ENCODE measurements at regions not wholly inside any gene's neighbourhood (a gene's known extent, or its start where the extent isn't known, plus 50 kb on each side); places are given as distances from the start of the nearest gene placed in this dataset.

GRCh38 chr13:50393628-50394027, 378.4 kb downstream of the KCNRG start (continued):
- TF ChIP-seq SP7 (tag by site-specific recombination; IDR thresholded peaks at IDR 0.05): peak; percentile 75; the same call in 1 of the 2 replicates
- TF ChIP-seq PRDM4 (tag by site-specific recombination; IDR thresholded peaks at IDR 0.05): no peak
- 0 out of 2 replicates have a peak, but pooled peaks have one; percentile 16 for TF ChIP-seq ZSCAN30 (tag by site-specific recombination; IDR thresholded peaks at IDR 0.05)
- TF ChIP-seq KLF17 (tag by site-specific recombination; IDR thresholded peaks at IDR 0.05): no peak
- no peak for TF ChIP-seq ZNF843 (tag by site-specific recombination; IDR thresholded peaks at IDR 0.05)
- TF ChIP-seq ZNF140 (tag by site-specific recombination; IDR thresholded peaks at IDR 0.05): no peak
- TF ChIP-seq ZNF211 (tag by site-specific recombination; IDR thresholded peaks at IDR 0.05; ENCODE audit: low read depth): no peak
- TF ChIP-seq ZNF394 (tag by site-specific recombination; IDR thresholded peaks at IDR 0.05; ENCODE audit: borderline replicate concordance): peak; percentile 94
- no peak for TF ChIP-seq ZNF26 (tag by site-specific recombination; IDR thresholded peaks at IDR 0.05)
- TF ChIP-seq ZNF404 (tag by site-specific recombination; IDR thresholded peaks at IDR 0.05): no peak
- TF ChIP-seq BCL11A (tag by site-specific recombination; IDR thresholded peaks at IDR 0.05; ENCODE audit: low read depth): no peak
- TF ChIP-seq ZNF174 (tag by site-specific recombination; IDR thresholded peaks at IDR 0.05): no peak
- TF ChIP-seq ZNF76 (tag by site-specific recombination; IDR thresholded peaks at IDR 0.05; ENCODE audit: borderline replicate concordance, low read depth): no peak
- TF ChIP-seq ZXDB (tag by site-specific recombination; IDR thresholded peaks at IDR 0.05): no peak
- no peak for TF ChIP-seq HOXD13 (CRISPR knock-in tag; IDR thresholded peaks at IDR 0.05; ENCODE audit: borderline replicate concordance)
- TF ChIP-seq ZNF600 (tag by site-specific recombination; IDR thresholded peaks at IDR 0.05): peak; percentile 65; the same call in 1 of the 2 replicates
- TF ChIP-seq, protein P1, sequence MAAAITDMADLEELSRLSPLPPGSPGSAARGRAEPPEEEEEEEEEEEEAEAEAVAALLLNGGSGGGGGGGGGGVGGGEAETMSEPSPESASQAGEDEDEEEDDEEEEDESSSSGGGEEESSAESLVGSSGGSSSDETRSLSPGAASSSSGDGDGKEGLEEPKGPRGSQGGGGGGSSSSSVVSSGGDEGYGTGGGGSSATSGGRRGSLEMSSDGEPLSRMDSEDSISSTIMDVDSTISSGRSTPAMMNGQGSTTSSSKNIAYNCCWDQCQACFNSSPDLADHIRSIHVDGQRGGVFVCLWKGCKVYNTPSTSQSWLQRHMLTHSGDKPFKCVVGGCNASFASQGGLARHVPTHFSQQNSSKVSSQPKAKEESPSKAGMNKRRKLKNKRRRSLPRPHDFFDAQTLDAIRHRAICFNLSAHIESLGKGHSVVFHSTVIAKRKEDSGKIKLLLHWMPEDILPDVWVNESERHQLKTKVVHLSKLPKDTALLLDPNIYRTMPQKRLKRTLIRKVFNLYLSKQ (tag by site-specific recombination; IDR thresholded peaks at IDR 0.05; ENCODE audit: borderline replicate concordance): no peak
- no peak for TF ChIP-seq ZNF558 (tag by site-specific recombination; IDR thresholded peaks at IDR 0.05)
- no peak for TF ChIP-seq OVOL3 (tag by site-specific recombination; IDR thresholded peaks at IDR 0.05)
- TF ChIP-seq, protein P2, sequence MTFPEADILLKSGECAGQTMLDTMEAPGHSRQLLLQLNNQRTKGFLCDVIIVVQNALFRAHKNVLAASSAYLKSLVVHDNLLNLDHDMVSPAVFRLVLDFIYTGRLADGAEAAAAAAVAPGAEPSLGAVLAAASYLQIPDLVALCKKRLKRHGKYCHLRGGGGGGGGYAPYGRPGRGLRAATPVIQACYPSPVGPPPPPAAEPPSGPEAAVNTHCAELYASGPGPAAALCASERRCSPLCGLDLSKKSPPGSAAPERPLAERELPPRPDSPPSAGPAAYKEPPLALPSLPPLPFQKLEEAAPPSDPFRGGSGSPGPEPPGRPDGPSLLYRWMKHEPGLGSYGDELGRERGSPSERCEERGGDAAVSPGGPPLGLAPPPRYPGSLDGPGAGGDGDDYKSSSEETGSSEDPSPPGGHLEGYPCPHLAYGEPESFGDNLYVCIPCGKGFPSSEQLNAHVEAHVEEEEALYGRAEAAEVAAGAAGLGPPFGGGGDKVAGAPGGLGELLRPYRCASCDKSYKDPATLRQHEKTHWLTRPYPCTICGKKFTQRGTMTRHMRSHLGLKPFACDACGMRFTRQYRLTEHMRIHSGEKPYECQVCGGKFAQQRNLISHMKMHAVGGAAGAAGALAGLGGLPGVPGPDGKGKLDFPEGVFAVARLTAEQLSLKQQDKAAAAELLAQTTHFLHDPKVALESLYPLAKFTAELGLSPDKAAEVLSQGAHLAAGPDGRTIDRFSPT (tag by site-specific recombination; IDR thresholded peaks at IDR 0.05): no peak
- no peak for TF ChIP-seq ZBTB6 (tag by site-specific recombination; IDR thresholded peaks at IDR 0.05)
- no peak for TF ChIP-seq ZFP69B (tag by site-specific recombination; IDR thresholded peaks at IDR 0.05)
- TF ChIP-seq ZNF426 (tag by site-specific recombination; IDR thresholded peaks at IDR 0.05): no peak
- TF ChIP-seq, protein P3, sequence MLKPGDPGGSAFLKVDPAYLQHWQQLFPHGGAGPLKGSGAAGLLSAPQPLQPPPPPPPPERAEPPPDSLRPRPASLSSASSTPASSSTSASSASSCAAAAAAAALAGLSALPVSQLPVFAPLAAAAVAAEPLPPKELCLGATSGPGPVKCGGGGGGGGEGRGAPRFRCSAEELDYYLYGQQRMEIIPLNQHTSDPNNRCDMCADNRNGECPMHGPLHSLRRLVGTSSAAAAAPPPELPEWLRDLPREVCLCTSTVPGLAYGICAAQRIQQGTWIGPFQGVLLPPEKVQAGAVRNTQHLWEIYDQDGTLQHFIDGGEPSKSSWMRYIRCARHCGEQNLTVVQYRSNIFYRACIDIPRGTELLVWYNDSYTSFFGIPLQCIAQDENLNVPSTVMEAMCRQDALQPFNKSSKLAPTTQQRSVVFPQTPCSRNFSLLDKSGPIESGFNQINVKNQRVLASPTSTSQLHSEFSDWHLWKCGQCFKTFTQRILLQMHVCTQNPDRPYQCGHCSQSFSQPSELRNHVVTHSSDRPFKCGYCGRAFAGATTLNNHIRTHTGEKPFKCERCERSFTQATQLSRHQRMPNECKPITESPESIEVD (tag by site-specific recombination; IDR thresholded peaks at IDR 0.05): no peak
- no peak for TF ChIP-seq ZNF544 (tag by site-specific recombination; IDR thresholded peaks at IDR 0.05)
- no peak for TF ChIP-seq YY1 (tag by site-specific recombination; IDR thresholded peaks at IDR 0.05)
- TF ChIP-seq GLI2 (tag by site-specific recombination; IDR thresholded peaks at IDR 0.05; ENCODE audit: borderline replicate concordance, low read depth): no peak

Data from HEK293 (cell line).